DND-41 (cell line): ENCODE measurements at regions not wholly inside any gene's neighbourhood (a gene's known extent, or its start where the extent isn't known, plus 50 kb on each side); places are given as distances from the start of the nearest gene placed in this dataset.

Experiments used
- EZH2 ChIP-seq: IDR thresholded peaks from 3 replicates; pipeline ENCODE4 v1.6.1; 2012; ENCODE audit warnings: borderline replicate concordance, low read depth, mild to moderate bottlenecking, moderate library complexity, low read length, inconsistent platforms; ENCODE audit not compliant: severe bottlenecking
- TF ChIP-seq, protein P1 (sequence below): IDR thresholded peaks from 2 replicates; pipeline ENCODE4 v1.5.1; 2012; ENCODE audit warnings: borderline replicate concordance, low read length, moderate library complexity, mild to moderate bottlenecking; ENCODE audit not compliant: poor library complexity, severe bottlenecking; ENCODE audit errors: extremely low read depth

DNA sequence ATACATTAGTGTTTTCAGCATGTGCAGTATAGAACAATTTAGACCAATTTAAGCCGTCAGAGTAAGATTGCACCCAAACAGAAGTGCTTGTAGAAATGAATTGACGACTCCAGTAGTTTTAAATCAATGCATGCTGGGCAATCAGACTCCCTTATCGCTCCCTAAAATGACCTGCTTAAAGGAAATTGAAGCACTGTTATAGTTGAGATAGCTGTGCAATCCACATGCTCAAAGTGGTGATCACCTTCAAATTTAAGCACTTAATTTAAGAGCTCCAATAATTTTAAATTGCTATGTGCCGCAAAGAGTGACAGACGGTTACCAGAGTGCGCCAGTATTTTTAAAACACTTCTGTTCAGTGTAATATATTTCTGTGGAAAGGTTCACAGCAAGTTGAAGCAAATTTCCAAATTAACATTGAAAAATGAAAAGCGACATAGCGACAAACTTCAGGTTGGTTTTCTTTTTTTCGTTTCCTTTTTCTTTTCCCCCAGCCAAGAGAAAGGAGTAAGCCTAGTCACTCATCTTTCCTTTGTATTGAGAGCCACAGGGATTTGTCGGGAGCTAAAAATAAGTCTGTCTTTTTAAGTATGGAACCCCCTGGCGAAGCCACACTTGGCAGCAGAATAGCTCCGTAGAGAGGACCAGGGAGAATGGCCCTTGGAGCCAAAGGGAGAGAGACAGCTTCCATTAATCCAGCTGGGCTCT is 436.4 kb upstream of the RBMS3 start:
- TF ChIP-seq, protein P1, sequence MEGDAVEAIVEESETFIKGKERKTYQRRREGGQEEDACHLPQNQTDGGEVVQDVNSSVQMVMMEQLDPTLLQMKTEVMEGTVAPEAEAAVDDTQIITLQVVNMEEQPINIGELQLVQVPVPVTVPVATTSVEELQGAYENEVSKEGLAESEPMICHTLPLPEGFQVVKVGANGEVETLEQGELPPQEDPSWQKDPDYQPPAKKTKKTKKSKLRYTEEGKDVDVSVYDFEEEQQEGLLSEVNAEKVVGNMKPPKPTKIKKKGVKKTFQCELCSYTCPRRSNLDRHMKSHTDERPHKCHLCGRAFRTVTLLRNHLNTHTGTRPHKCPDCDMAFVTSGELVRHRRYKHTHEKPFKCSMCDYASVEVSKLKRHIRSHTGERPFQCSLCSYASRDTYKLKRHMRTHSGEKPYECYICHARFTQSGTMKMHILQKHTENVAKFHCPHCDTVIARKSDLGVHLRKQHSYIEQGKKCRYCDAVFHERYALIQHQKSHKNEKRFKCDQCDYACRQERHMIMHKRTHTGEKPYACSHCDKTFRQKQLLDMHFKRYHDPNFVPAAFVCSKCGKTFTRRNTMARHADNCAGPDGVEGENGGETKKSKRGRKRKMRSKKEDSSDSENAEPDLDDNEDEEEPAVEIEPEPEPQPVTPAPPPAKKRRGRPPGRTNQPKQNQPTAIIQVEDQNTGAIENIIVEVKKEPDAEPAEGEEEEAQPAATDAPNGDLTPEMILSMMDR = no peak
- TF ChIP-seq EZH2 = no peak
